ENCODE measurements at regions not wholly inside any gene's neighbourhood (a gene's known extent, or its start where the extent isn't known, plus 50 kb on each side); places are given as distances from the start of the nearest gene placed in this dataset.
"Not testable (repeated sequence)": the region's sequence is repeated elsewhere in the genome, so short reads cannot be mapped to it uniquely, and the experiment has no call there.

DNA sequence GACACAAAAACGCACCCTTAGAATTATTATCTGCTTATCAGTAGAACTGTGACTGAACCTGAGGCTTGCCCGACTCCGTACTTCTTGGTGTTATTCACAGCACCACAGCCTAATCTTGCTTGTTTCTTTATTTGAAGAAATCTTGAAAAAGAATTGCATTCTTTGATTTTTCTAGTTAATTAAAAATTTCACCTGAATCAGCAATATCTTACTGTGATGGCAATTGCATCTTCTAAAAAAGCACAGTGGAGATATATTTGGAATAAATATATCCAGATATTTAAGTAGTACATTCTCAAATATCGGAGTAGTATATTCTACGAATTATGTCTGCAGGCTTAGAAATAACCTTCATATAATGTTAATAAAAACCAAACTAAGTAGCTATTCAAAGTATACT lies 90.1 kb upstream of the LYSMD4 start:
- no peak for DNase-seq (ENCODE audit: low spot score)

DNA sequence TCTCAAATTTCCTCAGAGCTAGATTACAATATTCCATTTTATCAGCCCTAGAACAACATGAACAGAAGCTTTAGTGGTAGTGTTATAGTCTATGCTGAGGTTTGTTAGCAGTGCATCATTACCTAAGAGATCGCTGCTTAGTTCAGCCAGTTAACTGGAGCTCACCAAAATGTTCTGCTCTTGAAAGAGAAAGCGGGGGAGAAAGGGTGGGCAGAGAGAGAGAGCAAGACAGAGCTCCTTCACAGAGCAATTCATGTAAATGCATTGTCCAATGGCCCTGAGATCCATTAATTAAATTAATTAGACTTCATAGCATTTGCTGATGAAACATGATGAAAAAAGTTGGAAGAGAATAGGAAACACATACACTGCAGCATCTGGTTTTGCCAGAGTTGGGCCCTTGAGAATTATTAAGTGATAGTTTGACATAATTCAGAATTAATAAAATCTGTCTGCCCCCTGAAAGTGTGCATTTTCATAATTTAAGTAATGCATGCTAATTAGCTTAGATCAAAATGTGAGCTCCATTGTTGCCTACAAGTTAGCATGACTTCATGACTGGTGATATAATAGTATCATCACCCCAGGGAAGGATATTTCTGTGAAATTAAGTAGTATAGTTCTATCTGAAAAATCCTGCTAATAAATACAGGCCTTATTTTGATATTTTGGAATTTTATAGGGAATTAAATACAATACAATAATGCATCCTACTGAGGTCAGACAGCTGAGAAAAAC lies 86.9 kb upstream of the LYSMD4 start:
- no peak for DNase-seq (ENCODE audit: low spot score)

DNA sequence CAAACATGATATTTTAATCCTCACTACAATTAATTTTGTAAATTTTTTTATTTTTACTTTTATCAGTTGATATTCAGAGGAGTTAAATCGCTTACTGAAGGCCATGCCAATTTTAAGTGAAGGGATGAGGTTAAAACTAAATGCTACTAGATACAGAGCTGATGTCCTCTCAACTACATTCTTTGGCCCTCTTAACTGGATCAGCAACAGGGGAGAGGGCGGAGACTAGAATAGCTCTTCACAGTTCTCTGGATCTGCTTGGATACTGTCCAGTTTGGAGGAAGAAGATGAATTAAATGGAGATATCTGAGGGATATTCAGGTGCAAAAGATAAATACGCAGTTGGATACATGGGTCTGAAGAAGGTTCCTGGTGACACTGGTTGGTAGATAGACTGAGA lies 85.6 kb upstream of the LYSMD4 start:
- no peak for DNase-seq (ENCODE audit: low spot score)

DNA sequence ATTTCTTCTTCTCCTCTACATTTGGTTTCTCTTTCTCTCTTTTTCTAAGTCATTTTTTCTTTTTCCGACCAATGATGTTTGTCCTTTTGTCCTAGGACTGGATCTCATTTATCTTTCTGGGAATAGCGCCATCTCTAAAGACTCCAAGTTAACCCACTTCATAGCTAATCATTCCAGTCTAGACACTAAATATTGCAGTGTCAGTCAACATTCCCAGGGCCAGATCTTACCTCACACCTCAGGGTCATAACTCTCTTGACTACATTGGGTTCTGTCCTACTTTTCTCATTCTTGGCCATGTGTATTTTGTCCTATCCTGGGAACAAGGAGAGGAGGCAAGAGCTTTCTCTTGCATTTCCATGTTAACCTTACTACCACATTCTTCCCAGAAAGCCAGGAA lies 83.6 kb upstream of the LYSMD4 start:
- not testable (repeated sequence) for DNase-seq (ENCODE audit: low spot score)

DNA sequence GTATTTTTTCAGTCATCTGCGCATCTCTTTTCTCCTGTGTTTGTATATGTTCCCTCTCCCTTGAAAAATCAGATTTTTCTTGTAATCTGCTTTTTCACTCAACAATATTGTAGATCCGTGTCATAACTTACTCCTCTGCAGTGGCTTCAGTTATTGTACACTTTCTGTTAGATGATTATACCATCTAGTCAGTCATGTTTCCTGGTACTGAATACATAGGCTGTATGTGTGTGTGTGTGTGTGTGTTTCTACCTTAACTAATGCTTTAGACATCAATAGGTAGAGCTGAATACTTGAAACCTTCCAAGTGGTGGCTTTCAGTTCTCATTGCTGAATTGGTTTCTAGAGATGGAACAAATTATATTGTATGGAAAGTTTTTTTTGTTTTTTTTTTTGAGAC lies 77.4 kb upstream of the LYSMD4 start:
- not testable (repeated sequence) for DNase-seq (ENCODE audit: low spot score)

GRCh38 chr15:99799854-99800250 lies 66.6 kb upstream of the LYSMD4 start:
- DNase-seq (ENCODE audit: low spot score), result not testable (repeated sequence)

DNA sequence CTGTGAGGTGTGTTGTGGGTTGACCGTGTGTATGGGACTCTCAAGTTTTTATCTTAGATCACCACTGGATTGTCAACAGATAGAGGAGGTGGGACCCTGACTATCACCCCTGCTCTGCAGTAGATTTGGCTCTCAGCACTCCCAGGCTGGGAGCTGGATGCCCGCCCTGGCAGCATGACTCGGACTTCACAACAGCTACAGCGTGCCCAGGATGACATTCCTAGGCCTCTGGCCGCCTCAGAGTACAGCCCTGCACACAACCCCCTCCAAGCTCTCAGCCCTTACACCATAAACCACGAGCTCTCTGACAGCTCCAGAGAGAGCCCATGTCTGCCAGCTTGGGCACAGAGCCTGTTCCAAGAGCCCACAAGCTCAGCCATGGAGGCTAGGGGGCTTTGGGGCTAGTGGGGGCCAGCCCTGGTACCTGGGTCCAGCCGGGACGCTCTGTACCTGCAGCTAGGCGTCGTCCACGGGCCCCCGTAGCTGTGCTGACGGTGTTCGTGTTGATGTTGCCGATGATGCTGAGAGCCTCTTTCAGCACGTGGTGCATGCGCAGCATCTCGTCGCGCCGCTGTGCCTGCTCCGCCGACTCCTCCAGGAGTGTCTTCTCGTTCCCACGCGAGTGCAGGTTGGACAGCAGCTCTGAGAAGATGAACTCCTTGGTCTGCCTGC lies 66.1 kb upstream of the LYSMD4 start:
- DNase-seq (ENCODE audit: low spot score), result not testable (repeated sequence)

DNA sequence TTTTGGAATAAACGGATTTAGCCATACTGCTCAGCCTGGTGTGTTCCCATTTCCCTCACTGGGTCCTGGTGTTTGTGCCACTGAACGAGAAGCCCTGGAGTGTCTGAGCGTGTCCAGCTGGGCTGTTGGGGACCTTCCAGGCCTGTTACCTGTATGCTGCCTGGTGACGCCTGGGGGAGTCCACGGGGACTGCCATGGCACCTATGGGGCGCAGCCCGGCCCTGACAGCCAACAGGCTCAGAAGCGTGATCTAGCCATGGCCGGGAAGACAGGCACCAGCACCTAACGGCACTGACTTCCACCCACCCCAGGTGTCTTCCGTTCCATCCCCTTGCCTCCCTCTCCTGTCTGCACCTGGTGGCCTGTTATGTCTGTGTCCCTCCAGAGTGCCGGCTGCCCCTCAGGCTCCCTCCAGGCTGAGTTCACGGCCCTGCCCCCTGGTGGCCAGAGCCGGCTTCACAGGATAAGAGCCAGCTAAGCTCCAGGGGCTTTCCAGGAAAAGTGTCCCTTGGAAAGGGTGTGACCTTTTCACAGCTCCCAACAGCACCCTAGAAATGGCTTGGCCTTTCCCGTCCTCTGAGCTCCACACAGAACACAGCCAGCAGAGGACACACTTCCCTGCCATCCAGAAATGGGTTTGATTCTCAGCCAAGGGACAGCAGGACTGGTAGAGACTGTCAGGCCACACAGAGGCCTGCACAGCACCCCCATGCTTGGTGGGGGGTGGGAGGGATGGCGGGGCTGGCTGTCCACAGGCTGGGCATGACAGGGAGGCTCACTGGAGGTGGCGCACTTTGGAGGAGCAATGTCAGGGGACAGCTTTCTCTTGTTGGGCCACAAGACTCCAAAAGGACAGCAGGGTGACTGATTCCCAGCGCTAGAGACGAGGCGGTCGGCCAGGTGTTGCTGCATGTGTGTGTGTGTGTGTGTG lies 64.0 kb upstream of the LYSMD4 start:
- DNase-seq (ENCODE audit: low spot score), result not testable (repeated sequence)

DNA sequence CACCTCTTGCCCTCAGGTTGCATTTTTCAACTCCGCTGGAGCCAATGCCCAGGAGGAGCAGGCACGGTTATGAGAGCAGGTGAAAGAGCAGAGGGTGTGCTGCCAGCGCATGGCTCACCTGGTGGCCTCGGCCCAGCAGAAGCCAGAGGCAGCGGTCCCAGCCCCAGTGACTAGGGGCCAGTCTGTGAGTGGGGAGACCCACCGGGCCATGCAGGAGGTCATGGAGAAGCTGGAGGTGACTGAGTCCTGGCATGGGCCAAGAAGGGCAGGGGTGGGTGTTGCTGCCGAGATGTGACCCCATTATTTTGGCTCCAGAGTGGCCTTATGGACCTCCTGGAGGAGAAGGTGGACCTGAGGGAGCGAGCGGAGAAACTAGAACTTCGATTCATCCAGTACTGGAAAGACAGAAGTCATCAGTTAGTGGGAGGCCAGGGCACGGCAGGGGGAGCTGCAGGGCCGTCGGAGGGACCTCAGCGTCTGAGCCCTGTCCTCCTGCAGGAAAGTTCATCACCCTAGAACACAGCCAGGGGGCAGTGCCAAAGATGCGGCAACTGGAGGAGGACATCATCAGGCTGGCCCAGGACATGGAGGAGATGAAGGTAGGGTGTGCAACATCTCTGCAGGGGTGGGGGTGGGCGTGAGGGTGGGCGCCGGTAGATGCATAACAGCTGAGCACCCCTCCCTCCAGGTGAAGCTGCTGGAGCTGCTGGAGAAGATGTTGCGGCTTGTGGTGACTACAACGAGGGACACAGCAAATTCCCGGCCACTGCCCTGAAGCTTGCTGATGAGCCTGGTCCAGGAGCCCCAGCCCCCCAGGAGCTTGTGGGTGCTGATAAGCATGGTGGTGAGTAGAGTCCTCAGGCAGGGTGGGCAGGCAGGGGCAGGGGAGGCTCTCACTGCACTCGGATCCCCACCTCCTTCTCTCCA lies 58.9 kb upstream of the LYSMD4 start:
- not testable (repeated sequence) for DNase-seq (ENCODE audit: low spot score)

GRCh38 chr15:99790751-99791150 lies 57.5 kb upstream of the LYSMD4 start:
- DNase-seq (ENCODE audit: low spot score), result not testable (repeated sequence)

DNA sequence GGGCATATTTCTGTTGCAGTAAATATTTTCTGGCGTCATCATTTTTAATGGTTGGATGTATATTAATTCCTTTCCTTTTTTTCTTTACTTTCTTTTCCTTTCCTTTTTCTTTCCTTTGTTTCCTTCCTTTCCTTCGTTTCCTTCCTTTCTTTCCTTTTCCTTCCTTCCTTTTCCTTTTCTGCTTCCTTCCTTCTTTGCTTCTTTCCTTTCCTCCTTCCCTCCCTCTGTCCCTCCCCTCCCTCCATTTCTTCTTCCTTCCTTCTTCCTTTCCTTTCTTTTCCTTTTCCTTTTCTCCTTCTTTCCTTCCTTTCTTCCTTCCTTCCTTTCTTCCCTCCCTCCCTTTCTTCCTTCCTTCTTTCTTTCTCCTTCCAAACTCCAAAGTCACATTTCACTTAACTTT lies 54.9 kb upstream of the LYSMD4 start:
- no peak for DNase-seq (ENCODE audit: low spot score)

- DNase-seq (ENCODE audit: low spot score), result not testable (repeated sequence)
Observed at GRCh38 chr15:99784800-99785199, 51.6 kb upstream of the LYSMD4 start.

DNA sequence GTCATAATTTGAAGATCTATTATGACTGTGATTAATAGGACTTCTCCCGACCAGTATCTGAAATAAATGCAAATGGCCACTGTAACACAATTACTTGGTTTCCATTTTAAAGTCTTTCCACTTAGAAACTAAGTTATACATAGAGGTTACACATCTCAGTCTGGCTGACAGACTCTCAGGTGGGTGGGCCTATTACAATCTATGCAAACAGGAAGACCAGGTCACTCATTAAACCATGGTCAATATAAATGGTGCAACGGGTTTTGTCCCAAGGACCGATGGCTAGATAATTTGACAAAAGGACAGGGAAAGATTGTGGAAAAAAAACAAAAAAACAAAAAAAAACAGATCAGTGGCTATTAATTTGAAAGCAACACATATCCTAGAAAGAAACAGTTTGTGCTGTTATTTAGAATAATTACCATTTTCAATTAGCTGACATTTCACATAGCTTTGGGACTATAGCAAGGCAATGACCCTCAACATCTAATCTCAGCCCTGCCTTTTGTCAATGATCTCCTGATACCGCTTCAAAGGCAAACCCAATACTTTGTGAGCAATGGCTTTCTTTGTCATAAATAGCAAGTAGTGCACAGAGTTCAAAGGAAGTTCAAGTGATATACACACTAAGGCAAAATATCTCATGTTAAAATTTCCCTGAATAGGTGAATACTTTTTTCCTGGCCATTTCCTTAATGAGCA lies 50.8 kb upstream of the LYSMD4 start:
- DNase-seq (ENCODE audit: low spot score), result not testable (repeated sequence)
